BJ (cell line): ENCODE measurements at regions not wholly inside any gene's neighbourhood (a gene's known extent, or its start where the extent isn't known, plus 50 kb on each side); places are given as distances from the start of the nearest gene placed in this dataset.

ENCODE experiments used
- CTCF ChIA-PET: fragments of 350-600 bp; formaldehyde crosslinking; extraction: SDS; loops from one replicate; lab custom pipeline; 2021; ENCODE audit warnings: antibody characterized with exemption, inconsistent platforms; lab: Yijun Ruan, JAX
- POLR2A ChIA-PET: fragments of 300-600 bp; sonication (Branson Sonifier 250); formaldehyde crosslinking; extraction: SDS; loops from one replicate; lab custom pipeline; 2021; ENCODE audit warnings: antibody characterized with exemption; lab: Charles Lee
- DNase-seq: peaks from one replicate; pipeline ENCODE4 v3.0.0-alpha.2; 2011; ENCODE audit warnings: low read depth
- H3K27me3 ChIP-seq: 2 replicates; pipeline ENCODE4 v1.6.0; 2011; ENCODE audit warnings: low read length; ENCODE audit not compliant: control insufficient read depth, insufficient read depth
- H3K36me3 ChIP-seq: 2 replicates; pipeline ENCODE4 v1.5.1; 2011; ENCODE audit warnings: low read length; ENCODE audit not compliant: control insufficient read depth, insufficient read depth
- H3K4me3 ChIP-seq: 2 replicates; pipeline ENCODE4 v1.5.1; 2011; ENCODE audit warnings: low read depth, mild to moderate bottlenecking, control low read depth, low read length
- TF ChIP-seq, protein P1 (sequence below): IDR thresholded peaks from 2 replicates; pipeline ENCODE4 v1.5.1; 2011; ENCODE audit warnings: low read depth, mild to moderate bottlenecking, control low read depth, inconsistent platforms, low read length, moderate library complexity; ENCODE audit not compliant: insufficient read depth

GRCh38 chr12:107390414-107390813 is 295.2 kb upstream of the PWP1 start:
- Histone ChIP-seq H3K27me3 (no peaks in the 10 kb centered on the region), H3K36me3 (no peaks in the 10 kb centered on the region), H3K4me3 (no peak overlapping the region)
- POLR2A ChIA-PET: no interaction called here
- no peak for DNase-seq
- TF ChIP-seq, protein P1, sequence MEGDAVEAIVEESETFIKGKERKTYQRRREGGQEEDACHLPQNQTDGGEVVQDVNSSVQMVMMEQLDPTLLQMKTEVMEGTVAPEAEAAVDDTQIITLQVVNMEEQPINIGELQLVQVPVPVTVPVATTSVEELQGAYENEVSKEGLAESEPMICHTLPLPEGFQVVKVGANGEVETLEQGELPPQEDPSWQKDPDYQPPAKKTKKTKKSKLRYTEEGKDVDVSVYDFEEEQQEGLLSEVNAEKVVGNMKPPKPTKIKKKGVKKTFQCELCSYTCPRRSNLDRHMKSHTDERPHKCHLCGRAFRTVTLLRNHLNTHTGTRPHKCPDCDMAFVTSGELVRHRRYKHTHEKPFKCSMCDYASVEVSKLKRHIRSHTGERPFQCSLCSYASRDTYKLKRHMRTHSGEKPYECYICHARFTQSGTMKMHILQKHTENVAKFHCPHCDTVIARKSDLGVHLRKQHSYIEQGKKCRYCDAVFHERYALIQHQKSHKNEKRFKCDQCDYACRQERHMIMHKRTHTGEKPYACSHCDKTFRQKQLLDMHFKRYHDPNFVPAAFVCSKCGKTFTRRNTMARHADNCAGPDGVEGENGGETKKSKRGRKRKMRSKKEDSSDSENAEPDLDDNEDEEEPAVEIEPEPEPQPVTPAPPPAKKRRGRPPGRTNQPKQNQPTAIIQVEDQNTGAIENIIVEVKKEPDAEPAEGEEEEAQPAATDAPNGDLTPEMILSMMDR: no peak
- CTCF ChIA-PET: no interaction called here

DNA sequence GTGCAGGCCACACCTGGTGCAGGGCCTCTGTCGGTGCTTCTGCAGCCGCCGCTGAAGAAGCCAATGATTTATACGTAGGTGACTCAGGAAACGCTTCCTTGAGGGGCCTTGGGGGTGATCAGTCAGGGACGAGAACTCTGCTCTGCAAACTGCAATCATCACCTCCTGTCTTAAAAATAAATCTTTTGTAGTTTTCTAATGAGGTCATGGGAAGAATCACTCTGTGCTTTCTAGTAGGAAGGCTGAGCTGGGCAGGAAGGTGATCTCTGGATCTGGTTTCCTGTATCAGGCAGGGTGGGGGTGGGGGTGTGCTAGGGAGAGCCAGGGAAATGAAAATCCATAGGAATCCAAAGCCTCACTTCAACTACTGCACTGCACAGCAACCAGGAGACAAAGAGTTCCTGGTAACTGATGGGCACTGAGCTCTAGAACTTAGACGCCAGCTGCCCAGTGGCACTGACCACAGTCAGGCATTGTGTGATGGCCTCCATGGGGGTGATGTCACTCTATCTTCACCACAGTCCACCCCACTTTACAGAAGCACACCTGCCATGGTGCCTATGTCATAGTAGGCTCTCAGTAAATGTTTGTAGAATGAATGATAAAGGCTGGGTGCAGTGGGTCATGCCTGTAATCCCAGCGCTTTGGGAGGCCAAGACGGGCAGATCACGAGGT is 292.4 kb upstream of the PWP1 start:
- ChIA-PET POLR2A (no interaction called here), CTCF (interaction anchor here (0.6 kb wide), 1 partner anchor 119 kb away, joined by 3 read pairs; no protein-coding TSS in a partner anchor)
- Histone ChIP-seq H3K4me3 (no peak overlapping the region), H3K36me3 (no peaks in the 10 kb centered on the region), H3K27me3 (no peaks in the 10 kb centered on the region)
- DNase-seq: no peak
- TF ChIP-seq, protein P1: no peak

GRCh38 chr12:107394693-107395092 is 290.9 kb upstream of the PWP1 start:
- CTCF ChIA-PET: interaction anchor here (1.0 to 1.2 kb wide), 2 partner anchors 8 kb away, joined by 3 read pairs; no protein-coding TSS in a partner anchor
- Histone ChIP-seq H3K4me3 (no peak overlapping the region), H3K27me3 (no peaks in the 10 kb centered on the region), H3K36me3 (no peaks in the 10 kb centered on the region)
- POLR2A ChIA-PET: no interaction called here
- no peak for DNase-seq
- TF ChIP-seq, protein P1: no peak

DNA sequence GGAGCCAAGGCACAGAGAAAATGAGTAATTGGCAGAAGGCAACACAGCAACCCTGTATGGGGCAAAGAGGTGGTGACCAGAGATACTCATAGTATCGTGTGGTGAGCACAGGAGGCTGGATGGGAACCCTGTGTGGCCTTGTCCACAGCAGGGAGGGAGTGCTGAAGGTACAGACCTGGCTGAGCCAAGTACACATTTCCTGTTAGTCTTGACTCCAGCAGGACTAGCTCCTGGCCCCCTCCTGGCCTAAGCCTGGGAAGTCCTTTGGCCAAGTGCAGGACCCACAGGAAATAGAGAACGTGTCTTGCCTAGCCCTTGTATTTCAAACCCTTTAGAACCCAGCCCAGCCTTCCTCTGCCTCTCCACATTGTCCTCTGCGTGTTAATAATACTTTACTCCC is 289.8 kb upstream of the PWP1 start:
- H3K27me3 ChIP-seq: no peaks in the 10 kb centered on the region
- CTCF ChIA-PET: interaction anchor here (0.6 to 1.2 kb wide), 4 partner anchors 9 to 274 kb away, joined by 3 read pairs; no protein-coding TSS in a partner anchor
- POLR2A ChIA-PET: no interaction called here
- TF ChIP-seq, protein P1: no peak
- H3K36me3 ChIP-seq: no peaks in the 10 kb centered on the region
- H3K4me3 ChIP-seq: no peak overlapping the region
- no peak for DNase-seq

GRCh38 chr12:107396991-107397390 is 288.6 kb upstream of the PWP1 start:
- POLR2A ChIA-PET: interaction anchor here (0.6 kb wide), 1 partner anchor 16 kb away, joined by 3 read pairs; no protein-coding TSS in a partner anchor
- DNase-seq: no peak
- CTCF ChIA-PET: interaction anchor here (0.7 kb wide), 1 partner anchor 10 kb away, joined by 3 read pairs; no protein-coding TSS in a partner anchor

More at GRCh38 chr12:107396991-107397390, 288.6 kb upstream of the PWP1 start:
- TF ChIP-seq, protein P1: no peak
- no peak overlapping the region for H3K4me3 ChIP-seq
- H3K27me3 ChIP-seq: no peaks in the 10 kb centered on the region
- H3K36me3 ChIP-seq: no peaks in the 10 kb centered on the region
